AG09319 (cell line): ENCODE measurements at regions not wholly inside any gene's neighbourhood (a gene's known extent, or its start where the extent isn't known, plus 50 kb on each side); places are given as distances from the start of the nearest gene placed in this dataset.
"Not testable (repeated sequence)": the region's sequence is repeated elsewhere in the genome, so short reads cannot be mapped to it uniquely, and the experiment has no call there.

Experiments used
- DNase-seq: peaks from one replicate; pipeline ENCODE4 v3.0.0-alpha.2; 2010; ENCODE audit warnings: low read depth; ENCODE audit errors: extremely low read depth
- TF ChIP-seq, protein P1 (sequence below): IDR thresholded peaks from 2 replicates; pipeline ENCODE4 v1.5.1; 2011; ENCODE audit warnings: low read depth, mild to moderate bottlenecking, inconsistent platforms, low read length, moderate library complexity

DNA sequence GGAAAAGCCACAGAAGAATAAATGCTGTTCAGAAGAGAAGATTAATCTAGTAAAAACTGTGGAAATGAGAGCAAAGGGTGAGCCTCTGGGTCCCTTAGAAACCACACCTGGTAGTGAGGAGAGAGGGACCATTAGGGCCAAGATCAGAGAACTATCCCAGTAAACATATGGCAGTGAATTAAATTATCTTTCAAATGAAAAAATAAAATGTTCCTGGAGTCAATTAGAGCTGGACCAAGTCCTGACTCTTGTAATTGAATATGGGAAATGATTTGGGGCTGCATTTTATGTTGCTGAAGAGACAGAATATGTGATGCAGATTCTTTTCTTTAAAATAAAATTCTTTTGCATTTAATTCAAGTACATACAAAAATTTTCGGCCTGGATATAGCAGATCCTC, 62.2 kb upstream of the PAX3 start:
- TF ChIP-seq, protein P1, sequence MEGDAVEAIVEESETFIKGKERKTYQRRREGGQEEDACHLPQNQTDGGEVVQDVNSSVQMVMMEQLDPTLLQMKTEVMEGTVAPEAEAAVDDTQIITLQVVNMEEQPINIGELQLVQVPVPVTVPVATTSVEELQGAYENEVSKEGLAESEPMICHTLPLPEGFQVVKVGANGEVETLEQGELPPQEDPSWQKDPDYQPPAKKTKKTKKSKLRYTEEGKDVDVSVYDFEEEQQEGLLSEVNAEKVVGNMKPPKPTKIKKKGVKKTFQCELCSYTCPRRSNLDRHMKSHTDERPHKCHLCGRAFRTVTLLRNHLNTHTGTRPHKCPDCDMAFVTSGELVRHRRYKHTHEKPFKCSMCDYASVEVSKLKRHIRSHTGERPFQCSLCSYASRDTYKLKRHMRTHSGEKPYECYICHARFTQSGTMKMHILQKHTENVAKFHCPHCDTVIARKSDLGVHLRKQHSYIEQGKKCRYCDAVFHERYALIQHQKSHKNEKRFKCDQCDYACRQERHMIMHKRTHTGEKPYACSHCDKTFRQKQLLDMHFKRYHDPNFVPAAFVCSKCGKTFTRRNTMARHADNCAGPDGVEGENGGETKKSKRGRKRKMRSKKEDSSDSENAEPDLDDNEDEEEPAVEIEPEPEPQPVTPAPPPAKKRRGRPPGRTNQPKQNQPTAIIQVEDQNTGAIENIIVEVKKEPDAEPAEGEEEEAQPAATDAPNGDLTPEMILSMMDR = no peak
- DNase-seq = no peak

DNA sequence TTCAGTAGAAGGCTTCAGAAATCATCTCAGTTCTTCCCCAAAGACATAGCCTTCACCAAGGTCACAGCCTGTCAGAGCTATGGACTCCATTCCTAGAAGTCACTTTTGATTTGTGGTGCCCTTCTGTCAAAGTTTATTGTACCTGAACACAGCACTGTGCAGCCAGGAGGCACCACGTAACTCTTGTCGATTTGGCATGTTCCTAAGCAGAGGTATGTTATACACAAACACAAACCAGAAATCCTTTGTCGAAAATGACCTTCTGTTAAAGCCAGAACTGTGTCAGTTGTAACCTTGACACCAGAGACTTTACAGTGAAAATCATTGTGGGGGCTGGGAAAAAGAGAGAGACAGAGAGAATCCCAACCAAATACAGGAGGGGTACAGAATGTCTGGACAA, 62.6 kb upstream of the SGPP2 start:
- DNase-seq = no peak
- TF ChIP-seq, protein P1 = no peak

DNA sequence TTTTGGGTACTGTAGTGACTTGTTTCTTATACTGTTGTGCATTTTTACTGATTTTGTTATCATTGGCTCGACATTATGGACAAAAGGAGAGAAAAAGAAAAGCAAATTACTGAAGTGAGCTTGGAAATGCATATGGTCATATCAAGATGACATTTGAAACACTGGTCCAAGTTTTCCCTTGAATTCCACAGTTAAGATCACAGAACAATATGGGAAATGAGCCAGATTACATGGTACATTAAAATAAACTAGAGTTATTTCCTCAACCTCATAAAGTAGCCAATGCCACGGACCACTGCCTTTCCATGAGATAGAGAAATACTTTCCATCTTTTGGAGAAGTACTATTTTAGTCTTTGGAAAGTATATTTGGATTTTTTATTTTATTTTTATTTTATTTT, 62.0 kb upstream of the SGPP2 start:
- no peak for DNase-seq
- TF ChIP-seq, protein P1 = no peak

DNA sequence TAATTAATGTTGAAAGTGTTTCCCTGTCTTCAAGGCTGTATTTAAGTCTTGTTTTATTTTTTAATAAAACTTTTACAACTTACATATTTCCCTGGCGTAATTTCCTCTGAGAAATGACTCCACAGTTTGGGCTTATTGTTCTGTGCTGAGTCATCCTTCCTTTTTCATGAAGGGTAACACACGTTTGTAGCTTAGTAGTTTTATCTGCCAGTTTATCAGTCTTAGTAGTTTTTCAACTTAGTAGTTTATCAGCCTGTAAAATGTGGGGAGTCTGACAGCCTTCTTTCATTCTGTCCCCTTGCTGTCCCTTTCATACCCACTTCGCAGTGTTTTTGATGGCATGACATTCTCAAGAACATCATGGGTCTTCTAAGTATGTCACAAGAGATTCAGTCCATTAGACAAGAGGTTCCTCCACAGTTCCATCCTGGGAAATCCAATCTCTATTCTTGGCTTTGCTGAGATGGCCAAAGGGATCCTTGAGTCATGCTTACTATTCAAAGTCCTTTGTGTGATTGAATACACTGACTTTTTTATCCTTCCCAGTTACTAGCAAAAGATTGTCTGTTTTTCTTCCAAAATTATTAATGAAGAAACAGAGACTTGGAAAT, 60.0 kb upstream of the SGPP2 start:
- TF ChIP-seq, protein P1 = no peak
- DNase-seq = no peak

DNA sequence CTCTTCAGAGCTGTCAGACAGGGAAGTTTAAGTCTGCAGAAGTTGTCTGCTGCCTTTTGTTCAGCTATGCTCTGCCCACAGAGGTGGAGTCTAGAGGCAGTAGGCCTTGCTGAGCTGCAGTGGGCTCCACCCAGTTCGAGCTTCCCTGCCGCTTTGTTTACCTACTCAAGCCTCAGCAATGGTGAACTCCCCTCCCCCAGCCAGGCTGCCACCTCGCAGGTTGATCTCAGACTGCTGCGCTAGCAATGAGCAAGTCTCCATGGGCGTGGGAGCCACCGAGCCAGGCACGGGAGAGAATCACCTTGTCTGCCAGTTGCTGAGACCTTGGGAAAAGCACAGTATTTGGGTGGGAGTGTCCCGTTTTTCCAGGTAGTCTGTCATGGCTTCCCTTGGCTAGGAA, 56.1 kb upstream of the SGPP2 start:
- DNase-seq = not testable (repeated sequence)

DNA sequence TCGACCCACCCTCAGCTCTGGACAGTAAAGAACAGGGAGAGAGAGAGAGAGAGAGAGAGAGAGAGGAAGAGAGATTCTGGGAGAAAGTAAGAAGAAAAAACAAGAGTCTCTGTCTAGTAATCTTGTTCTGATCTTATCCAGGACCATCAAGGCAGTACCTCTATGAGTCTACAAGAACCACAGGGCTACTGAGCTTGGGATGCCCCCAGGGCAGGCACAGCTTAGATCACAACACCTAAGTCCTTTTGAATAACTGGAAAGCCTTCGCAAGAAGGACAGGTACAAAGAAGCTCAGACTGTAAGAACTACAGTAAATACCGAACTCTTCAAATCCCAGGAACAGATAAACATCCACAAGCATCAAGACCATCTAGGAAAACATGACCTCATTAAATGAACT, 51.4 kb upstream of the SGPP2 start:
- no peak for DNase-seq
- TF ChIP-seq, protein P1 = no peak
